ENCODE measurements at regions not wholly inside any gene's neighbourhood (a gene's known extent, or its start where the extent isn't known, plus 50 kb on each side); places are given as distances from the start of the nearest gene placed in this dataset.
A peak's percentile ranks its signal among the peaks of the same experiment; 100 is the strongest.

GRCh38 chr13:44101347-44102083 is 221.8 kb downstream of the LACC1 start:
- no peak for DNase-seq

- DNase-seq = no peak
Measured at GRCh38 chr13:44103429-44104196, 223.9 kb downstream of the LACC1 start.

- DNase-seq = no peak
Measured at GRCh38 chr13:44104197-44104490, 224.4 kb downstream of the LACC1 start.

- no peak for DNase-seq
Measured at GRCh38 chr13:44104969-44105368, 225.3 kb downstream of the LACC1 start.

GRCh38 chr13:44106266-44107152 is 226.8 kb downstream of the LACC1 start:
- DNase-seq = no peak

GRCh38 chr13:44107357-44108121 is 227.8 kb downstream of the LACC1 start:
- DNase-seq = no peak

GRCh38 chr13:44108331-44108858 is 228.7 kb downstream of the LACC1 start:
- no peak for DNase-seq

- DNase-seq = no peak
Measured at GRCh38 chr13:44110091-44110621, 230.5 kb downstream of the LACC1 start.

GRCh38 chr13:44111701-44112100 is 232.0 kb downstream of the LACC1 start:
- no peak for DNase-seq

GRCh38 chr13:44112700-44113329 is 233.1 kb downstream of the LACC1 start:
- DNase-seq = no peak

- no peak for DNase-seq
Measured at GRCh38 chr13:44116562-44117332, 237.0 kb downstream of the LACC1 start.

- peak; percentile 4 for DNase-seq
Measured at GRCh38 chr13:44117351-44117750, 237.6 kb downstream of the LACC1 start.

- DNase-seq = no peak
Measured at GRCh38 chr13:44117816-44118215, 238.1 kb downstream of the LACC1 start.

- no peak for DNase-seq
Measured at GRCh38 chr13:44118881-44119280, 239.2 kb downstream of the LACC1 start.

- no peak for DNase-seq
Measured at GRCh38 chr13:44120043-44120442, 240.3 kb downstream of the LACC1 start.

GRCh38 chr13:44120849-44121755 is 241.4 kb downstream of the LACC1 start:
- no peak for DNase-seq

GRCh38 chr13:44124352-44124751 is 244.6 kb downstream of the LACC1 start:
- DNase-seq = no peak

- DNase-seq = no peak
Measured at GRCh38 chr13:44125943-44126469, 246.3 kb downstream of the LACC1 start.

- no peak for DNase-seq
Measured at GRCh38 chr13:44128552-44129001, 245.0 kb upstream of the SERP2 start.
